ENCODE measurements at regions not wholly inside any gene's neighbourhood (a gene's known extent, or its start where the extent isn't known, plus 50 kb on each side); places are given as distances from the start of the nearest gene placed in this dataset.
"Not testable (repeated sequence)": the region's sequence is repeated elsewhere in the genome, so short reads cannot be mapped to it uniquely, and the experiment has no call there.

DNA sequence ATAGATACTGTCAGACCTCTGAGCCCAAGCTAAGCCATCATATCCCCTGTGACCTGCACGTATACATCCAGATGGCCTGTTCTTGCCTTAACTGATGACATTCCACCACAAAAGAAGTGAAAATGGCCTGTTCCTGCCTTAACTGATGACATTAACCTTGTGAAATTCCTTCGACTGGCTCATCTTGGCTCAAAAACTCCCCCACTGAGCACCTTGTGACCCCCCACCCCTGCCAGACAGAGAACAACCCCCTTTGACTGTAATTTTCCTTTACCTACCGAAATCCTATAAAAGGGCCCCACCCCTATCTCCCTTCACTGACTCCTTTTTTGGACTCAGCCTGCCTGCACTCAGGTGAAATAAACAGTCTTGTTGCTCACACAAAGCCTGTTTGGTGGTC is 1114.2 kb downstream of the STIM2 start:
- not testable (repeated sequence) for TF ChIP-seq POLR2AphosphoS5, POLR2A (IDR thresholded peaks at IDR 0.05)
- TF ChIP-seq, protein P1, sequence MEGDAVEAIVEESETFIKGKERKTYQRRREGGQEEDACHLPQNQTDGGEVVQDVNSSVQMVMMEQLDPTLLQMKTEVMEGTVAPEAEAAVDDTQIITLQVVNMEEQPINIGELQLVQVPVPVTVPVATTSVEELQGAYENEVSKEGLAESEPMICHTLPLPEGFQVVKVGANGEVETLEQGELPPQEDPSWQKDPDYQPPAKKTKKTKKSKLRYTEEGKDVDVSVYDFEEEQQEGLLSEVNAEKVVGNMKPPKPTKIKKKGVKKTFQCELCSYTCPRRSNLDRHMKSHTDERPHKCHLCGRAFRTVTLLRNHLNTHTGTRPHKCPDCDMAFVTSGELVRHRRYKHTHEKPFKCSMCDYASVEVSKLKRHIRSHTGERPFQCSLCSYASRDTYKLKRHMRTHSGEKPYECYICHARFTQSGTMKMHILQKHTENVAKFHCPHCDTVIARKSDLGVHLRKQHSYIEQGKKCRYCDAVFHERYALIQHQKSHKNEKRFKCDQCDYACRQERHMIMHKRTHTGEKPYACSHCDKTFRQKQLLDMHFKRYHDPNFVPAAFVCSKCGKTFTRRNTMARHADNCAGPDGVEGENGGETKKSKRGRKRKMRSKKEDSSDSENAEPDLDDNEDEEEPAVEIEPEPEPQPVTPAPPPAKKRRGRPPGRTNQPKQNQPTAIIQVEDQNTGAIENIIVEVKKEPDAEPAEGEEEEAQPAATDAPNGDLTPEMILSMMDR (IDR thresholded peaks at IDR 0.05): not testable (repeated sequence)
